ENCODE measurements at regions not wholly inside any gene's neighbourhood (a gene's known extent, or its start where the extent isn't known, plus 50 kb on each side); places are given as distances from the start of the nearest gene placed in this dataset.
"Not testable (repeated sequence)": the region's sequence is repeated elsewhere in the genome, so short reads cannot be mapped to it uniquely, and the experiment has no call there.

DNA sequence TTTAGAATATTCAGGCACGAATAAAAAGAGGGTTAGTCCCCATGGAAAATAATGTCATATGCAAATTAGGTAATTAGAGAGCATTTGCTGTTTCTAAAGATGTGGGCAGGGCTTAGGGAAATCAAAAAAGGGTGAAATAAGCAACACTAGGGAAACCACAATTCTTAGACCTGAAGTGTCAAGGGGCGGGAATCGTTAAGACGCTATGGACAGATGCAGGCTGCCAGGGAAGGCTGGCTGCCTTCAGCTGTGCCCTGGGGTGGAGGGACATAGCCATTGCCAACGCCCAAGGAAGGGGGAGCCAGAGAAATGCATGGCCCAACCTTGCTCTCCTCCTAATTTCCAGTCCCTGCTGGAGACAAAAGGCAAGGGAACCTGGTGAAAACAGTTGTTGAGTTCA is 141.7 kb upstream of the PROK2 start:
- DNase-seq, result no peak

DNA sequence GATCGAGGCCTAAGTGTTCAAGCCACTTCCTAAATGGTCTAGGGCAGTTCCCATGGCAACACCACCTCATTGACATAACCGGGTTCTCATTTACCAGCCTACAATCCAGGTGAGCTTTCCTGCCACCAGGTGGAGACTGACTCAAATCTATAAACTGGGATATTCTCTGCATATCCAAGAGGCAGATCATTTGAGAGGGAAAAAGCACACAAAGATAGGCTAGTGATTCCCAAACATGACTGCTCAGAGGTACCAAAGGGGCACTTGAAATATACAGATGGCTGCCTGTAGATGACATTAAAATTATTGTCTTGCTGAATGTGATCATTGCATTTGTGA is 141.3 kb upstream of the PROK2 start:
- peak in 1 of 2 experiments; percentile 26 for DNase-seq

DNA sequence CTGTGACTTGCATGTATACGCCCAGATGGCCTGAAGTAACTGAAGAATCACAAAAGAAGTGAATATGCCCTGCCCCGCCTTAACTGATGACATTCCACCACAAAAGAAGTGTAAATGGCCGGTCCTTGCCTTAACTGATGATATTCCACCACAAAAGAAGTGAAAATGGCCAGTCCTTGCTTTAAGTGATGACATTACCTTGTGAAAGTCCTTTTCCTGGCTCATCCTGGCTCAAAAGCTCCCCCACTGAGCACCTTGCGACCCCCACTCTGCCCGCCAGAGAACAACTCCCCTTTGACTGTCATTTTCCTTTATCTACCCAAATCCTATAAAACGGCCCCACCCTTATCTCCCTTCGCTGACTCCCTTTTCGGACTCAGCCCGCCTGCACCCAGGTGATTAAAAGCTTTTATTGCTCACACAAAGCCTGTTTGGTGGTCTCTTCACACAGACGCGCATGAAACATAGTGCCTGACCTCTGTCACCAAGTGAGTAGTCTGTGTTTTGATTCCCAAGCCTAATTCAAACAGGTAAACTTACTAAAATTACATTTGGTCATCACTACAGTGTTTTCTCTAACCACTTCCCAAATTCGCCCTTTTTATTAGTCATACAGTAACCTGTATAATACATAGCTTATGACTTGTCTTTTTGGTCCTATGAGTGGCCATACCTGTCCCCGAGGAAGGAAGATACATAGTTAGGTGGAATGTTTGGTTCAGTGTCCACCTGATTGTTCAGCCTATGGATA is 140.7 kb upstream of the PROK2 start:
- DNase-seq, result not testable (repeated sequence)

DNA sequence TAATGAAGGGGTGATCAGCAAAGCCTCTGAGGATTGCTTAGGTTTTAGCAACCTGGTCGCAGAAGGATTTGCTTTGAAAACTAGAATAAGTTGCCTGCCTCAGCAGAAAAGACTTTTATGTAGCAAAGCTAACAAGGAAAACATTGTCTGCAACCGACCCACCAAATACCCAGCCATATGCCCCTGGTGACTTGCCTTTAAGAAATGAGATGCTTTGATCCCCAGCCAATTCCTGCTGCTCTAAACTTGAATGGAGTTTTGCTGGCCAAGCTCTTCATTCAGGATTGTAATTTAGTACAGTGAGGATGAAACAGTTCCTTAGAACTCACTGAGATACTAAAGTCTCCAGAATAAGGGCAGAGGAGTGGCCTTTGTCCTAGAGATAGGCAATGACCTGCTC is 139.8 kb upstream of the PROK2 start:
- DNase-seq, result no peak

DNA sequence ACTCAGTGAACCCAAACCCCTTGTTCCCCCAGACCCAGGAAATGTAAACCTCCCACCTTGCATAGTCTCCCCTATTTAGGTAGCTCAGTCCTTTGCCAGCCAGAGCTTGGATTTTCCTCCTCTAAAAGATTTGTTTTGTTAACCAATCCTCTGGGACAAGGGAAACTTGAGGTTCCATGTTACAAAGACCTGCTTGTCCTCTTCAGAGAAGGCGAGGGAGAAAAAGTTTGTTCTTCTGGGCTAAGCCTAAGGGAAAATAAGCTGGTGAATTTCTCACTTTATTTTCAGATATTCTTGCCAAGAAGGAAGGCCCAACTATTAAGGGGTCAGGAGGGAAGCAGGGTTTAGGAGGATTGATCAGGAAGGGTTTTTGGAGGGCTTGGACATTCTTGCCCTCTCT is 136.1 kb upstream of the PROK2 start:
- no peak for DNase-seq

DNA sequence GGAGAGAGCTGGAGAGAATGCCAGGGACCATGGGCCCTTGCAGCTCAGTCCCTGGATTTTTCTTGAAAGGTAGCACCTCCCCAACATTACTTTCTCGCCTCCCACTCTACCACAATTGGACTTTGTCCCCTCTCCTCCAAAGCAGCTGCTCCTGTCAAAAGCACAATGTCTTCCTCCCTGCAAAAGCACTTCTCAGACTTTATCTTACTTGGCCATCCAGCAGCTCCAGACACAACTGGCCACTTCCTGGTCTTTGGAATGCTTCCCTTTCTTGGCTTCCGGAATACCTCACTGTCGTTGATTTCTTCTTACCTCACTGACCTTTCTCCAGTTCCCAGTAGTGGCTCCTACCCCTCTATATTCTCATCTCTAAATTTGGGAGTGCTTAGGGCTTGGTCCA is 134.6 kb upstream of the PROK2 start:
- no peak for DNase-seq

DNA sequence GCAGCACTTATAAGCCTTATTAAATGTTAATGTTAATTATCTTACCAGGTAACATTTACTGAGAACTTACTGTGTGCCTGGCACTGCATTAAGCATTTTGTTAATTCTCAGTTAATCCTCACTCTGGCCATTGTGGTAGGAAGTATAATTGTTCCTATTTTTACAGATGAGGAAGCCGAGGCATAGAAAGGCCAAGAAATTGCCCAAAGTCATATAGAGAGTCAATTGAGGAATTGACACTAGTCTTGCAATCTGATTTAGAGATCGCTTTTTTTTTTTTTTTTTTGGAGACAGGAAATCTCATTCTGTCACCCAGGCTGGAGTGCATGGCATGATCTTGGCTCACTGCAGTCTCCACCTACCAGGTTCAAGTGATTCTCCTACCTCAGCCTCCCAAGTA is 132.6 kb upstream of the PROK2 start:
- no peak for DNase-seq

DNA sequence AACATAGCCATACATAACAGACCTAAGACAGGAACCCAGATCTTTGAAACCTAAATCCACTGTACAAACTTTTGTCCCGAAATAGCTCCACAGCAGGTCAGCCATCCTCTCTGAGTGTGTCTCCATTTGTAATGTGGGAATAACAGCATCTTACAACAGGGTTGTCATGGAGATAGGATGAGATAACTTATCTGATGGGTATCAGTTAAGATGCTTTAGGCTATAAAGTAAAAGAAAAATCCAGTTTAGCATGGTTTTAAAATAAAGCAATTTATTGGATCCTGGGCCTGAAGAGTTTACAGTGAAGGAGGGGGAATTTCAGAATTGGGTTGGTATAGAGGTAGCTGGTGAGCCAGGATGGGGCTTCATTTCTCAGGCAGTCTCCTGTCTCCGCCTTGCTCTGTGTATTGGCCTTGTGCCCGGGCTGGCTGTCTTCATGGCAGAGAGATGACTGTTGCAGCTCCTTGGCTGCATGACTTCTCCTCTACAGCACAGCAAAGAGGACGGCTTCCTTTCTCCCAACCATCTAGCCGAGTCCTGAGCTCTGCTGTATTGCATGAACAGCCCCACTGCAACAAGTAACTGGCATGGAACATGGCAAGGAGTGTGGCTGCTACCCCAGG is 131.9 kb upstream of the PROK2 start:
- no peak for DNase-seq

DNA sequence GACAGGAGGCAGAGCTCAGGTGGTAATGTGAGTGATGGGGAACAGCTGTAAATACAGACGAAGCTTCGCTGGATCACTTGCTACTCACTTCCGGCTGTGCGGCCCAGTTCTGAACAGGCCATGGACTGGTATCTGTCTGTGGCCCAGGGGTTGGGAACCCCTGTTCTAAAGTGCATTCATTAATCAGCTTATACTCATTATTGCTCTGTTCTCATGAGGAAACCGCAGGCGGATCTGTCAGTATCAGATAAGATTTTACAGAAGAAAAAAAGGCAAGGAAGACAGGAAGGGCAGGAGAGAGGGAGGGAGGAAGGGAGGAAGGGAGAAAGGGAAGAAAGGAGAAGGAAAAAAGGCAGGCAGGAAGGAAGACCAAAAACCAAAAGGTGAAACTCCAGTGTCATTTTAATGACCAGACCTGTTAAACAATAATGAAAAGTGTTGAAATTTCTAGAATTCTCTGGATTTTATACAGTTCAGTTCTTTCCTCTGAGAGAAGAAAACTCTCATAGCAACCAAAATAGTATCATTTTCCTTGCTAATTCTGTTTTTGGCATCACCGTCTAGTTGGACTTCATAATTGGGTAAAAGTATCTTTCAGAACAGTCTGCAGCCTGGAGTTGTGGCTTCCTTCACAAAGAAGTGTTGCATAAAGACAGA is 128.0 kb upstream of the PROK2 start:
- no peak for DNase-seq

DNA sequence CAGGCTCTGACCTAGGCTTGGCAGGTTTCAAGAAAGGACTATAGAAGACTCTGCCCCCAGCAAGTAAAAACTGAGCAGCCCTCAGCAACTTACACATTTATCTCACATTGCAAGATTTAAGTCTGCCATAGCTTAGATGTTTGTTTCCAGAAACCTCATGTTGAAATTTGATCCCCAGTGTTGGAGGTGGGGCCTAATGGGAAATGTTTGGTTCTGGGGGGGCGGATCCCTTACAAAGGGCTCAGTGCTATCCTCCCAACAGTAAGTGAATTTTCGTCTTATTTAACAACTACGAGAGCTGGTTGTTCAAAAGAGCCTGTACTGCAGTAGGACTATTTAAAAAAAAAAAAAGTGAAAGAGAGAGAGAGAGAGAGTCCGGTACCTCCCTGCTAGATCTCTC is 125.2 kb upstream of the PROK2 start:
- DNase-seq, result no peak

DNA sequence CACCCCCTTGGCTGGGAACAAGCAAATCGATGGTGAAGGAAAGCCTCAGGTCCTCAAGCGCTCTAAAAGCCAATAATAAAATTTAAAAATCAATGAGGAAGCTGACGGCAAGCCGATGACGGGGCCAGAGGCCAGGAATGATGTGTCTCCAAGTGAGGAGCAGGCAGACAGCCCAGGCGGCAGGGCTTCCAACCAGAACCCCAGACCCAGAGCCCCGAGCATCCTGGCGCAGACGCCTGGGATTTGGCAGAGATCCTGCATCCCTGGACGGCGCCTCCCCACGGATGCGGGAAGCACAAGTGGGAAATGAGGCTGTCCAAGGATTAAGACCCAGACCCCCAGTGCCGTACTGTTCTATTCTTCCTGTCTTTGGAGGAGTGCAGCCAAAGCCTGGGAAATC is 123.0 kb upstream of the PROK2 start:
- DNase-seq, result no peak

DNA sequence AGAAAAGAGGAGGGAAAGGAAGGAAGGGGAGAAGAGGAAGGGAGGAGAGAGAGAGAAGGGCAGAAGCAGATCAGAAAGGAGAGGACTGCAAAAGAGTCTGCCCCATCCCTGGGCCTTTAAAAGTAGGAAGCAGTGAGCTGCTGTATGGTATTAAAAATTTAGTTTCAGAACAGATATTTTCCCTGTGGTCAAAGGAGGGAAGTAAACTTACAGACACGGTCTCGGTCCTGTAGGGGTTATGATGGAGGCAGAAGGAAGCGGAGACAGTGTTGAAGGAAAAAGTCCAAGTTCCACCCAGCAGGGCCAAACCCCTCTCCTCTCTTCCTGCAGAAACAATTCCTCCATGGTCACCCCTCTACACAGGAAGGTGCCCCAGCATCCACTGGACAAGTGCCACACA is 122.0 kb upstream of the PROK2 start:
- DNase-seq, result no peak

DNA sequence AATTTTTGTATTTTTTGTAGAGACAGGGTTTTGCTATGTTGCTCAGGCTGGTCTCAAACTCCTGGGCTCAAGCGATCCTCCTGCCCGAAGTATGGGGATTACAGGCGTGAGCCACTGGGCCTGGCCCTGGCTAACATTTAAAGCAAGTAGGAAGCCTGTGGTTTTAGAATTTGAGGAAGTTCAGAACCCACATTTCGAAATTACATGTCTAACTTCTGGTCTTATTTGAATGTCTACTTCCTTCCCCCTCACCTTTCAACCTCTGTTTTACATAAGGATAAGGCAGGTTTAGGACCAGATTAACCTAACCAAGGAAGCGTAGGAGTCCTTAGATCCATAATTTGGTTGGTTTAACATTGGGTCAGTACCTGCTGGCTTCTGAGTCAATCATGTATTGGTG is 120.5 kb upstream of the PROK2 start:
- DNase-seq, result no peak

DNA sequence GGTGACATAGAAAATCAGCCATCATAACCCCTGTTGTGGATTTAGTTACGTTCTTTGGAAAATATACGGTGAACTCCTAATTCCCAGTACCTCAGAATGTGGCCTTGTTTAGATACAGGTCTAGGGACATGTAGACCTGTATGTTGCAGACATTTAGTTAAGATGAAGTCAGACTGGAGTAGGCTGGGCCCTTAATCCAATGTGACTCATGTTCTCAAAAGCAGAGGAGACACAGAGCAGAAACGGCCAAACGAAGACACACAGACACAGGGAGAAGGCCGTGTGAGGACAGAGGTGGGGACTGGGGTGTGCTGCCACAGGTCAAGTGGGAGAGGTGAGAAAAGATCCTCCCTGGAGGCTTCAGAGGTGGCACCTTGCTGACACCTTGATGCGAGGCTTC is 119.0 kb upstream of the PROK2 start:
- no peak for DNase-seq

DNA sequence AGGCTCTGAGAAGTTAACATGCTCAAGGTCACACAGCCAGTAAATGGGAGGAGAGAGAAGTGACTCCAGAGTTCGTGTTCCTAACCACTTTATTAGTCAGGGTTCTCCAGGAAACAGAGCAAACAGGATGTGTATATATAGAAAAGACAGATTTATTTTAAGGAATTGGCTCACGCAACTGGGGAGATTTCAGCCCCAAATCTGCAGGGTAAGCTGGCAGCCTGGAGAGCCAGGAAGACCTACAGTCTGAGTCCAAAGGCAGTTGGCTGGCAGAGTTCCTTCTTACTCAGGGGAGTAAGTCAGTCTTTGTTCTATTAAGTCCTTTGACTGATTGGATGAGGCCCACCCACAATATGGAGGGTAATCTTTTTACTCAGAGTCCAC is 118.2 kb upstream of the PROK2 start:
- no peak for DNase-seq

DNA sequence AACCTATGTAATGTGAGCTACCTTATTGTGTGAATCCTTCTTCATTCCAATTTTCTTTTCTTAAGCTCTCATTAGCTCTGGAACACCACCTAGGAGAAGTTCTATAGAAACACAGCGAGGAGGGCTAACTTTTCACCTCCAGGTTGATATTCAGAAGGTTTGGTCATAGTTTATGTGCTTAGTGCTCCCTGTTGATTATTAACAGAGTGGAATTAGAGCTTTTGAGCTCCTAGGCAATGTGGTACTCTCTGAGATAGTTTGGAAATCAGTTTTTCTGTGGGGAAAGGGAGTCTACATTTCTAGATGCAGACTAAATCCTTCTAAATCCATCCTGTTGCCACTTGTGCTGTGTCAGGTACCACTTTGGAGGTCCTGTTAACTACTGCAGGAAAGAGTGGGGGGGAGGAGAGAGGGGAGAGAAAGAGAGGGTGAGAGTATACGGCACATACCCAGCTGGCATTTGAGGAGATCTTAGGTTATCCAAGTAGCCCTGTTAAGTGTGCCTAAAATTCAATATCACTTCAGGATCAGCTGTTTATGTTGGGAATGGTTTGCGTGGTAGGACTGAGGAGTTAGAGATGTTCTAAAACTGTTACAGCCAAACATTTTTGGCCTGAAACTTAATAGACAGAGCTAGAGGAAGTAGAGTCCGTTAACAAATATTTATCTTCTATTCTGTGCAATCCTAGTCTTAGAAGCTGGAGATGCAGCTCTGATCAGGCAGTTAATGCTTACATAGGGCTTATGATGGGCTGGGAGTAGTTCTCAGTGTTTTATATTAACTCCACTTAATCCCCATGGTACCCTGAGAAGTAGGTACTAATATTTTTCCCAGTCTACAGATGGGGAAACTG is 117.5 kb upstream of the PROK2 start:
- no peak for DNase-seq

DNA sequence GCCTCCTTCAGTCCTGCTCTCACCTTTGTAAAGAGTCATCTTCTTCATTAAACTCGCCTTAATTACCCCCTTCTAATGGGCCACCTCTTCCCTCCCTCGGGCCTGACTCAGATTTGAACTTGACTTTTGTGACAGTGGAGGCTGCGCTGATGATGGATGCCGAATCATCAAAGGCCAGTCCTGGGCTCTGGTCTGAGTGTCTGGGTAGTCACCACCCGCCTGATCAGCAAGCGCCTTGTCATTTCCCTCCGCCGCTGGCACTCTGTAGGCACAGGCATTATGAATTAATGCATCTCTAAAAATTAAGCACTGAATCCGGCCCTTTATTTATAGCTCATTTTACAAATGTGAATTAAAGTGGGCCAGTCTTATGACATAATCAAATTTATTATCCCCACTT is 116.7 kb upstream of the PROK2 start:
- no peak for DNase-seq

DNA sequence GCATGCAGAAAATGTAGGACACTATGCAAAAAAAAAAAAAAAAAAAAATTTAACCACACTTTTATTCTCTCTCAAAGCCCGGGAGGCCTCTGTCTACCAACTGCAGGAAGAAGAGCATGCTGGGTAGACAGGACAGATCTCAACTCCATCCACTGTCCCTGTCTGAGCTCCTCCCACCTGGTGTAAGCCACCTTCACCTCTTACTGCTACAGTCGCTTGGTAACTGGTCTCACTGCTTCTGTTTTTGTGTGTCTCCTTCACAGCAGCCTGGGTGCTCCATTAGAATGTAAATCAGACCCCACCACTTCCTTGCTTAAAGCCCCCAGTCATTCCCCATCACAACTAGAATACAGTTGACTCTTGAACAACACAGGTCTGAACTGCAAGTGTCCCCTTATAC is 115.1 kb upstream of the PROK2 start:
- DNase-seq, result no peak

DNA sequence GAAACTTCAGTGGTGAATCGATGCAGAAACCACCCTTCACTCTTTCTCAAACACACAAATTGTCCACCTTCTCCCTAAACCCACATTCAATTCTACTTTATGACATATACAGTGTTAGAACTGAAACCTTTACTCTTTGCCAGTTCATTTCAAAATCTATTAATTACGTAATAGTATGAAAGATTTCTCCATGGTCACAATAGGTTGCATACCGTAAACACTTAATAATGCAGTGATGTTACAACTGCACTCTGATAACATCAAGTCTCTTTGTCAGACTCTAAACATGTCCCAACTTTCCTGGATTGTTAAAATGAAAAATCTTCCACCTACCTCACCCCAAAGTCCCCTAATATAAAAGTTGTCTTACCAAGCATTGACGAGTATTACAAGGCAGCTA is 111.8 kb upstream of the PROK2 start:
- DNase-seq, result no peak

DNA sequence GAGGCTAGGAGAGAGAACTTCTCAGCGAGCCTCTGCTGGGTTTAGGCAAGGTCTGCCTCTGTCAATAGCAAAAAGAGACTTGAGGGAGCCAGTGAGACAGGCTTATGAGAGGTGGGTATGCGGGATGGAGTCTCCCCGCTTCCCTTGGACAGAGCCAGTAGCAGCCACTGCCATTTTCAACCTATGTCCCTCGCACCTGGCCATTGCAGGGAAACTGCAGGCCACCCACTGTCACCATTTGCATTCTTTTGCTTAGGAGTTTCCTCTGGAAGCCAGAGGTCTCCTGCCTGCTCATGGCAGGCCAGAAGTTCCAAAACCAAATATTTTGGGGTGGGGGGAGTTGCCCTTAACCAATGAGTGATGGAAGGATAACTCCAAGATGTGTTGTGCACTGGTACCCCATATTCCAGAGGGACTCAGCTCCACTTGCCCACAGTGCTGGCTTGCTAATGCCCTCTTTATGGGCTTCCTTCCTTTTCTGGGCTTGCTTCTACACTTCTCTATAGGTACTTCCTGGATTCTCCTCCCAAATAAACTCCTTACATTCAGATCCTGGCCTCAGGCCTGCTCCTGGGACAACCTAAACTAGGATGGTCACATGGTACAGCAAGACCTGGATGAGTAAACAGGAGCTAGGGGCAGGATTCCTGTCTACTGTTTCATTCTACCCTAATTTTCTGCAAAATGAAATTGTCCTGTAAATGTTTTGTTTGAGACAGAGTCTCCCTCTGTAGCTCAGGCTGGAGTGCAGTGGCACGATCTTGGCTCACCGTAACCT is 108.9 kb upstream of the PROK2 start:
- no peak for DNase-seq

DNA sequence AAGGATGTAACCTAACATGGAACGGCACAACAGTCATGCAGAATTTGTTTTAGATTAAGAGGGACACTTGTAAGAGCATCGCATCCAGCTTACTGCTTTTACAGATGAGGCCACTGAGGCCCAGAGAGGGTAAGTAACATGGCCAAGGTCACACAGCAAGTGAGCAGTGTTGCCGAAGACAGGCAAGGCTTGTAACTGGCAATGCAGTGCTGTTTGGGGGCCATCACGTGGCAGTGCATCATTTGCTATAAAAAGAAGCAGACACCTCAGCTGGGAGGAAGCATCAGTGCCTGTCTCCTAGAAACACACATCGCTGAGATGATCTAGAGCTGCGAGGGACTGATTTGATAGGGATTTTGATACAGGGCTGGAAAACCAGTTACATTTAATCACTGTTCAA is 108.2 kb upstream of the PROK2 start:
- no peak for DNase-seq

DNA sequence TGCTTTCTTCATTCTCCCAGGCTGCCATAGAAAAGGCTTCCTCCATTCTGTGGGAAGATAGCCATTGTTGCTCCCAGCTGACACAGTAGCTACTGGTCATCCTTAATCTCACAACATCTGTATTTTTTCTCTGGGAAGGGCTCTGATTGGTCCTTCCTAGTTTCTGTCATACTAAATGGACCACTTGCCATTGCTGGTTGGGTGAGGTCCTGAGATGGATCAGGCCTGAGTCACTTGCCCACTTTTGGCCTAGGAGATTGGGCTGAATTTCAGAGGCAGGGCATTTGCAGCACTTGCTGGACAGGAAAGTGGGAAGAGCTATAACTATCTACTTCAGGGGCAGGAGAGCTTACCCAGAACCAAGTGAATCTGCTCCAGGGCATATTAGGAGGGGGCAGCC is 106.5 kb upstream of the PROK2 start:
- no peak for DNase-seq

DNA sequence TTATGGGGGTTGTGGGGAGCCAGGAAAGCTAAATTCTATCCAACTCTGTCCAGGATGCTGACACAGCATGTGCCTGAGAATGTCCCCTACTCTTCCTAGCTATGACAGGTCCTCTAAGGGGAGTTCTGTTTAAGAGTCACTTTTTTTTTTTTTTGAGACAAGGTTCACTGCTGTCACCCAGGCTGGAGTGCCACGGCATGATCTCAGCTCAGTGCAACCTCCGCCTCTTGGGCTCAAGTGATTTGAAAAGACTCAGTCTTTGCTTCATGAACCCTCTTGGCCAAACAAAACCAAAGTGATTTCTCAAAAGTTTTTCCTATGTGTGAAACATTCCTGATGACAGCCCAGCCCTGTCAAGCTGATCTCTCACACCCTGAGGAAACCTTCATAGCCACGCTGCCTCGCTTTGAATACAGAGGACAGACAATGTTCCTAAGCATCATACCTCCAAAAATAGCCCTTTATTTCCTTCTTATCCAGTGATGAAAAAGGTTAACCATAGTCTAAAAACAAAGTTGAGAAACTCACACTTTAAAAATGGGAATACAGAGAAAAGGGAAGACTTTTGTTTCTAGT is 105.5 kb upstream of the PROK2 start:
- DNase-seq, result no peak

All from activated T-cell treated with anti-CD3 and anti-CD28 coated beads, Interleukin-2, amount 50 U/mL, for 48 hours (primary cell).